ENCODE measurements at regions not wholly inside any gene's neighbourhood (a gene's known extent, or its start where the extent isn't known, plus 50 kb on each side); places are given as distances from the start of the nearest gene placed in this dataset.

- TF ChIP-seq POLR2A (IDR thresholded peaks at IDR 0.05; ENCODE audit: low read depth, low read length) (no peak), POLR2AphosphoS5 (IDR thresholded peaks at IDR 0.05; ENCODE audit: low read depth, low read length) (no peak), TAF1 (IDR thresholded peaks at IDR 0.05; ENCODE audit: borderline replicate concordance, low read depth, low read length) (no peak)
Measured at GRCh38 chr5:74055486-74056106, 429.6 kb downstream of the ARHGEF28 start.
